Cardiac muscle cell (in vitro differentiated cells and primary cell): ENCODE measurements at regions not wholly inside any gene's neighbourhood (a gene's known extent, or its start where the extent isn't known, plus 50 kb on each side); places are given as distances from the start of the nearest gene placed in this dataset.

Experiments
- DNase-seq, 2 donors: peaks; one replicate each; pipeline versions ENCODE4 v3.0.0 to v3.0.0-alpha.2; 2010 to 2017; ENCODE audit warnings: low read depth in 1 of 2, low spot score in 1 of 2
- H3K27ac ChIP-seq: fragments of 200-600 bp; sonication (generic); 2 replicates; pipeline ENCODE4 v1.5.1; 2016
- H3K27me3 ChIP-seq: fragments of 200-600 bp; sonication (generic); 2 replicates; pipeline ENCODE4 v1.6.0; 2016; ENCODE audit warnings: control low read depth
- H3K36me3 ChIP-seq: fragments of 200-600 bp; sonication (generic); 2 replicates; pipeline ENCODE4 v1.5.1; 2016; ENCODE audit warnings: control low read depth
- H3K4me1 ChIP-seq: fragments of 200-600 bp; sonication (generic); 2 replicates; pipeline ENCODE4 v1.8.1; 2017; ENCODE audit warnings: low read depth, mild to moderate bottlenecking, mixed run types
- H3K4me3 ChIP-seq: fragments of 200-600 bp; sonication (generic); 2 replicates; pipeline ENCODE4 v1.5.1; 2016; ENCODE audit warnings: mild to moderate bottlenecking
- H3K9me3 ChIP-seq: fragments of 200-600 bp; sonication (generic); 2 replicates; pipeline ENCODE4 v1.5.1; 2017; ENCODE audit warnings: low read depth, mild to moderate bottlenecking, control low read depth
- CTCF ChIP-seq: IDR thresholded peaks from 2 replicates; pipeline ENCODE4 v1.5.1; 2012; ENCODE audit warnings: low read depth, mild to moderate bottlenecking, low read length

GRCh38 chr6:79833264-79833963 is 113.9 kb downstream of the ELOVL4 start:
- Histone ChIP-seq H3K4me3 (no peak overlapping the region), H3K27me3 (no peaks in the 10 kb centered on the region), H3K4me1 (peaks cover 9% of the 10 kb centered on the region), H3K27ac (peak overlapping the region; percentile 6), H3K9me3 (no peaks in the 10 kb centered on the region), H3K36me3 (no peaks in the 10 kb centered on the region)
- no peak for TF ChIP-seq CTCF
- peak; percentile 7 to 86 for DNase-seq

DNA sequence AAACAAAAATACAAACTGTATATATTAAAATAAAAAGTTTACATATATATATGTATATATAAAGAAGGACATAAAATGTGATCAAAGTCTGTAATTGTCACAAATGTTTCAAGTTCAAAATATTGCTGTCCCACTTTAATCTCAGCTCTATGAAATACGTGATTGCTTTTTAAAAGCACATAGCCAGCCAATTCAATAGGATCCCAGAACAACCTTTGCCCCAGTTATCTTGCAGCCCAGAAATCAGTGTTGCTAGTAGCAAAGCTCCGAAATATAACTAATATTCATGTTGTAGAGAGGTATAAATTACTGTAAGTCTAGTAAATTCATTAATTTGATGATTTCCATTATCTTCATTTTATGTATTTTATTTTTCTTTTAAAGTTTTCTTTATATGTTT is 114.6 kb downstream of the ELOVL4 start:
- peak overlapping the region; percentile 6 for H3K27ac ChIP-seq
- no peaks in the 10 kb centered on the region for H3K36me3 ChIP-seq
- peaks cover 9% of the 10 kb centered on the region for H3K4me1 ChIP-seq
- H3K4me3 ChIP-seq: no peak overlapping the region
- H3K27me3 ChIP-seq: no peaks in the 10 kb centered on the region
- DNase-seq: no peak
- no peaks in the 10 kb centered on the region for H3K9me3 ChIP-seq
- TF ChIP-seq CTCF: no peak

GRCh38 chr6:79824202-79824601 is 123.2 kb downstream of the ELOVL4 start:
- no peaks in the 10 kb centered on the region for H3K27me3 ChIP-seq
- no peak for TF ChIP-seq CTCF
- no peak for DNase-seq
- no peaks in the 10 kb centered on the region for H3K9me3 ChIP-seq
- H3K4me3 ChIP-seq: no peak overlapping the region
- H3K36me3 ChIP-seq: no peaks in the 10 kb centered on the region
- H3K27ac ChIP-seq: no peak overlapping the region
- no peaks in the 10 kb centered on the region for H3K4me1 ChIP-seq

DNA sequence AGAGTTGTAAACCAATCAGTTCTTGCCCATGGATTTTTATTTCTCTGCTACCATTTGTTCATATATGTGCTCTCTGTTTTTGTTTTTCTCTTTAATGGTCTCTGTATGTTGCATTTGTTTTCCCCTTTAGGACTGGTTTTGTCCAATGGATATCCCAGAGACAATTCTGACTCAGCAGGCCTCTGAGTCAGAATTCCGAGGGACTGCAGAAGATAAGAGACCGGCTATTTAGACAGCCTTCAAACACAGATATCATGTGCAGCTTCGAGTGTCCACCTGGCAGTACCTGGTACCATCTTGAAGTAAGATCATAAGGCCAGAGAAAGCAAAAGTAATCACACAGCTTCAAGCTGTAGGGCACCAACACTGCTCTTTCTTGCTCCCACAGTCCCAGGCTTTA is 125.5 kb downstream of the ELOVL4 start:
- peak in 1 of 2 donors; percentile 11 for DNase-seq
- Histone ChIP-seq H3K4me1 (no peaks in the 10 kb centered on the region), H3K9me3 (no peaks in the 10 kb centered on the region), H3K27ac (no peak overlapping the region), H3K27me3 (no peaks in the 10 kb centered on the region), H3K4me3 (no peak overlapping the region), H3K36me3 (no peaks in the 10 kb centered on the region)
- no peak for TF ChIP-seq CTCF

- Histone ChIP-seq H3K9me3 (no peaks in the 10 kb centered on the region), H3K4me3 (no peak overlapping the region), H3K4me1 (peaks cover 6% of the 10 kb centered on the region), H3K27ac (no peak overlapping the region), H3K27me3 (no peaks in the 10 kb centered on the region), H3K36me3 (no peaks in the 10 kb centered on the region)
- peak in 1 of 2 donors; percentile 2 for DNase-seq
- no peak for TF ChIP-seq CTCF
Measured at GRCh38 chr6:79818471-79818870, 128.9 kb downstream of the ELOVL4 start.
